ENCODE measurements at regions not wholly inside any gene's neighbourhood (a gene's known extent, or its start where the extent isn't known, plus 50 kb on each side); places are given as distances from the start of the nearest gene placed in this dataset.

- TF ChIP-seq CTCF (IDR thresholded peaks at IDR 0.05) (no peak), EP300 (IDR thresholded peaks at IDR 0.05) (no peak), POLR2A (IDR thresholded peaks at IDR 0.05) (no peak)
Measured at GRCh38 chr7:86942081-86942480, 117.4 kb downstream of the ELAPOR2 start.

All from stomach (tissue), 4 donors.